Activated B cell treated with CpG ODN at 0.5 μM for 24 hours (primary cell): ENCODE measurements at regions not wholly inside any gene's neighbourhood (a gene's known extent, or its start where the extent isn't known, plus 50 kb on each side); places are given as distances from the start of the nearest gene placed in this dataset.

ENCODE experiments used
- ATAC-seq: fragments of 200-7000 bp; cut with Tn5 transposase; one replicate; pipeline ENCODE4 v1.10.0; 2021; ENCODE audit warnings: low read depth, mild to moderate bottlenecking, moderate library complexity
- CTCF ChIA-PET: fragments of 350-600 bp; sonication (Branson Sonifier 250); formaldehyde crosslinking; loops from one replicate; lab custom pipeline; 2021; ENCODE audit warnings: antibody characterized with exemption; lab: Charles Lee
- POLR2A ChIA-PET: fragments of 350-600 bp; sonication (Branson Sonifier 250); formaldehyde crosslinking; loops from one replicate; lab custom pipeline; 2021; ENCODE audit warnings: antibody characterized with exemption; lab: Charles Lee
- DNase-seq: peaks from one replicate; pipeline ENCODE4 v3.0.0; 2022
- H3K27ac Mint-ChIP-seq: one replicate; pipeline ENCODE4 v1.8.0; 2020; ENCODE audit warnings: mixed read lengths
- H3K27me3 Mint-ChIP-seq: one replicate; pipeline ENCODE4 v1.8.0; 2021; ENCODE audit warnings: mixed read lengths
- H3K36me3 Mint-ChIP-seq: one replicate; pipeline ENCODE4 v1.8.0; 2021; ENCODE audit warnings: low read depth, mixed read lengths
- H3K4me1 Mint-ChIP-seq: one replicate; pipeline ENCODE4 v1.8.0; 2021; ENCODE audit warnings: mixed read lengths
- H3K4me3 Mint-ChIP-seq: one replicate; pipeline ENCODE4 v1.8.0; 2020; ENCODE audit warnings: mild to moderate bottlenecking, mixed read lengths
- H3K9me3 Mint-ChIP-seq: one replicate; pipeline ENCODE4 v1.8.0; 2020; ENCODE audit warnings: mixed read lengths
- intact Hi-C: fragments of 100-400 bp; cut with micrococcal nuclease; formaldehyde crosslinking; loops from one replicate; pipeline ENCODE4 v1.15.1; 2024
- TF ChIP-seq, protein P1 (sequence below): fragments of 200-600 bp; IDR thresholded peaks from one replicate; pipeline ENCODE4 v1.8.0; 2022; ENCODE audit warnings: antibody characterized with exemption, mild to moderate bottlenecking

DNA sequence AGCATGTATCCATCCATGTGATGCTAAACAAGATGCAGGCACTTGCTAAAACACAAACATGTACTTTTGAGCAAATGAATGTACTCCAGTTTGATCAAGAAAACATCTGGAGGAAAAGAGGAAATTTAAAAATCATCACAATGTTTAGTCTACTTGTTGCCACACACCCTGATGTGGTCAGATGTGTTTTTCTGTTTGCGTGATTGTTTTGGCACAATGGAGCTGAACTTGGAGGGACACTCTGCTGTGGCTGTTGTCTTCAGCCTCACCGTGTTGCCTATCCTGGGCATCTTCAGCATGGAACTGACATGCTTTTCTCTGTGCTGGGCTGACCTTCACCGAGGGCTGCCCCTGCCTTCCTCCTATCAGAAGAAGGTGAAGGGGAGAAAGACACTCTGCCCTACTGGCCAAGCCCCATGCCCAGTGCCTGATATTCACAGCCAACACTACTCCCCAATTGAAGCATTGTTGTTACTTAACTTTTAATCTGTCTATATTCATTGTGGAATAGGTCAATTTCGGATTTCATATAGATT is 268.3 kb upstream of the IGFBP3 start:
- Mint-ChIP-seq H3K27ac (no peak overlapping the region), H3K27me3 (no peaks in the 10 kb centered on the region), H3K4me1 (no peaks in the 10 kb centered on the region), H3K36me3 (no peaks in the 10 kb centered on the region), H3K9me3 (no peaks in the 10 kb centered on the region), H3K4me3 (no peak overlapping the region)
- TF ChIP-seq, protein P1, sequence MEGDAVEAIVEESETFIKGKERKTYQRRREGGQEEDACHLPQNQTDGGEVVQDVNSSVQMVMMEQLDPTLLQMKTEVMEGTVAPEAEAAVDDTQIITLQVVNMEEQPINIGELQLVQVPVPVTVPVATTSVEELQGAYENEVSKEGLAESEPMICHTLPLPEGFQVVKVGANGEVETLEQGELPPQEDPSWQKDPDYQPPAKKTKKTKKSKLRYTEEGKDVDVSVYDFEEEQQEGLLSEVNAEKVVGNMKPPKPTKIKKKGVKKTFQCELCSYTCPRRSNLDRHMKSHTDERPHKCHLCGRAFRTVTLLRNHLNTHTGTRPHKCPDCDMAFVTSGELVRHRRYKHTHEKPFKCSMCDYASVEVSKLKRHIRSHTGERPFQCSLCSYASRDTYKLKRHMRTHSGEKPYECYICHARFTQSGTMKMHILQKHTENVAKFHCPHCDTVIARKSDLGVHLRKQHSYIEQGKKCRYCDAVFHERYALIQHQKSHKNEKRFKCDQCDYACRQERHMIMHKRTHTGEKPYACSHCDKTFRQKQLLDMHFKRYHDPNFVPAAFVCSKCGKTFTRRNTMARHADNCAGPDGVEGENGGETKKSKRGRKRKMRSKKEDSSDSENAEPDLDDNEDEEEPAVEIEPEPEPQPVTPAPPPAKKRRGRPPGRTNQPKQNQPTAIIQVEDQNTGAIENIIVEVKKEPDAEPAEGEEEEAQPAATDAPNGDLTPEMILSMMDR: no peak
- CTCF ChIA-PET: no interaction called here
- POLR2A ChIA-PET: no interaction called here
- ATAC-seq (no peak), DNase-seq (no peak)
- intact Hi-C loops: no loop called here

DNA sequence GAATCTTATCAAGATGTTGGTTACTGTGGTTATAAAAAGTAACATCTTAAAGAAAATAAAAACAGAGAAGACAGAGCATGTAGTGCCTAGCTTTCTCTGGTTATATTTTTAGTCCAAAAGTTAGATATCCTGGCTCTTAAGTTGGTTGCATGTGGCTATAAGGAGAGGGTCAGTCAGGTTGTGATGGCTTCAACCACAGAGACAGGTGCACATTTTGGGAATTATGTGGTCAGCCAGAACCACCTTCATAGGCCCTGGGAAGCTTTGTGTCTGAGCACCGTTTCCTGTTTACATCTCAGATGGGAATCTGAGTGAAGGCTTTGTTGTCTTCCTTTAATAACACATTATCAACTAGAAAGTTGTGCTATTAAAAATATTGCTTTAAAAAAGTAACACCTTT is 265.1 kb upstream of the IGFBP3 start:
- intact Hi-C loops: no loop called here
- TF ChIP-seq, protein P1: no peak
- Mint-ChIP-seq H3K4me1 (no peaks in the 10 kb centered on the region), H3K27me3 (no peaks in the 10 kb centered on the region), H3K4me3 (no peak overlapping the region), H3K27ac (no peak overlapping the region), H3K9me3 (peaks cover 1% of the 10 kb centered on the region), H3K36me3 (no peaks in the 10 kb centered on the region)
- POLR2A ChIA-PET: no interaction called here
- DNase-seq (no peak), ATAC-seq (no peak)
- CTCF ChIA-PET: no interaction called here

DNA sequence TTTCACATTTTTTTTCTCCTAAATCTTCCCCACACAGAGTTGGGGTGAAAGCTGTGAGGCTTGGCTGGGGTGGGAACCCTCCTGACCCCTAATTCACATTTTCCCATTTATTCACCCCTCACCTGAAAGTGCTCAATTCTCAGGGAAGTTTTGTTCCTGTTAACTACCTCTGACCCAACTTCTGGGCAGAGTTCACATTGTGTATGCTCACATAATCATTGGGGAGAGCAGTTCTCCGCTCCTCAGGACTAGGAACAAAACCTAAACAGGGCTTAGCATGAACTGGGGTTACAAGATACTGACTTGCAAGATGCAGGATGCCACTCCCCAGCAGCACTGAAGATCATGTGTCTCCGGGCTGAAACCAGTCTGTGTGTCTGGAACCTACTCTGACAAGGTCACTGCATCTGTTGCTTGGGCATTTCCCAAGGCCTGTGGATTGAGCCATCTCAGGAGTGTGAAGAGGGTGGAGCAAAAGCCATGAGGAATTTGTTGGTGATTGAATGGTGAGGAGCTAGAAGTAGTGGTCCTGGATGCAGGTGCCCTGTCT is 258.1 kb upstream of the IGFBP3 start:
- Mint-ChIP-seq H3K4me1 (no peaks in the 10 kb centered on the region), H3K4me3 (no peak overlapping the region), H3K36me3 (no peaks in the 10 kb centered on the region), H3K27ac (no peak overlapping the region), H3K9me3 (peaks cover 4% of the 10 kb centered on the region), H3K27me3 (no peaks in the 10 kb centered on the region)
- CTCF ChIA-PET: no interaction called here
- TF ChIP-seq, protein P1: no peak
- no peak for ATAC-seq
- no peak for DNase-seq
- POLR2A ChIA-PET: no interaction called here
- intact Hi-C loops: no loop called here

DNA sequence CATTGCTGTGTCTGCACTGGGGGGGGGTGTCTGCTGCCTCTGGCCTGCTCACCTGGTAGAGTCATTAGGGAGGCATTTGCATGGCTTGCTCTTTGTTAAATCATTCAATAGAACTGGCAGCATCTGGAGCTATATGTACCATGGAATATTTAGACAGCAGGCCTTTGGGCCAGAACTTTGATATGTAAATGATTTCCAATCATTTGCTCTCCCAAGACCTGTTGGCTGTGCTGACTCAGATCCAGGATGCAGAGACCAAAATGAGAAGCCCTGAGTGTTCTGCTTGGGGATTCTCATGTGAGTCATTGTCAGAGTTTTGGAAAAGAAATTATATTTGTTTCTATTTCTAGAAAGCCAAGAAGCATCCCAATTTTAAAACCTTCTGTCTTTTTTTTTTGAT is 257.6 kb upstream of the IGFBP3 start:
- Mint-ChIP-seq H3K27ac (no peak overlapping the region), H3K27me3 (no peaks in the 10 kb centered on the region), H3K4me3 (no peak overlapping the region), H3K36me3 (no peaks in the 10 kb centered on the region), H3K4me1 (no peaks in the 10 kb centered on the region), H3K9me3 (peaks cover 4% of the 10 kb centered on the region)
- POLR2A ChIA-PET: no interaction called here
- TF ChIP-seq, protein P1: no peak
- DNase-seq (no peak), ATAC-seq (no peak)
- intact Hi-C loops: no loop called here
- CTCF ChIA-PET: no interaction called here

DNA sequence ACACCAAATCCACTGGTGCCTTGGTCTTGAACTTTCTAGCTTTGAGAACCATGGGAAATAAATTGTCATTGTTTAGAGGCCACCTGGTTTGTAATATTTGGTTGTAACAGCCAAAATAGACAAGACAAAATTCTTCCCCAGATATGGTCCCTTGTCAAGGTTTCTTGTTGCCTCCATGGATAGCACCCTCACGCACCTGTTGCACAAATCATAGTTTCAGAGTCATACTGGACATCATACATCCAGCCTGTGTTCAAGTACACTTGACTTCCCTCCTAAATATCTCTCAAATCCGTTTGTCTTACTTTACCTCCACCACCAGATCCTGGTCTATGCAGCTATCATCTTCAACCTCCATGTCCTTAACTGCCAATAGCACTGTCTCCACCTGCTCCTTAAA is 256.7 kb upstream of the IGFBP3 start:
- Mint-ChIP-seq H3K27me3 (no peaks in the 10 kb centered on the region), H3K4me1 (no peaks in the 10 kb centered on the region), H3K4me3 (no peak overlapping the region), H3K9me3 (peaks cover 4% of the 10 kb centered on the region), H3K27ac (no peak overlapping the region), H3K36me3 (no peaks in the 10 kb centered on the region)
- CTCF ChIA-PET: no interaction called here
- intact Hi-C loops: no loop called here
- TF ChIP-seq, protein P1: no peak
- ATAC-seq (no peak), DNase-seq (no peak)
- POLR2A ChIA-PET: no interaction called here
